Uterus (tissue), 3 donors: ENCODE measurements at regions not wholly inside any gene's neighbourhood (a gene's known extent, or its start where the extent isn't known, plus 50 kb on each side); places are given as distances from the start of the nearest gene placed in this dataset.

Source experiments
- DNase-seq, 2 donors: peaks; one replicate each; pipeline ENCODE4 v3.0.0-alpha.2; 2019 to 2020
- H3K27ac ChIP-seq, 2 donors: fragments of 200-600 bp; sonication (generic); 1 replicate in 1 of 2; 2 replicates in 1 of 2; pipeline ENCODE4 v1.5.1; 2016 to 2018
- H3K27me3 ChIP-seq, 2 donors: fragments of 200-600 bp; sonication (generic); one replicate each; pipeline ENCODE4 v1.5.1; 2018 to 2019; ENCODE audit warnings: control low read depth in 1 of 2
- H3K36me3 ChIP-seq, 2 donors: fragments of 200-600 bp; sonication (generic); one replicate each; pipeline ENCODE4 v1.5.1; 2019; ENCODE audit warnings: control low read depth in 1 of 2
- H3K4me1 ChIP-seq, 2 donors: fragments of 200-600 bp; sonication (generic); one replicate each; pipeline ENCODE4 v1.5.1; 2018 to 2019; ENCODE audit warnings: control low read depth in 1 of 2
- H3K4me3 ChIP-seq, 2 donors: fragments of 200-600 bp; sonication (generic); 1 replicate in 1 of 2; 2 replicates in 1 of 2; pipeline ENCODE4 v1.5.1; 2018 to 2019; ENCODE audit warnings: mild to moderate bottlenecking in 1 of 2
- H3K9me3 ChIP-seq, 2 donors: fragments of 200-600 bp; sonication (generic); one replicate each; pipeline ENCODE4 v1.5.1; 2019; ENCODE audit warnings: control low read depth in 1 of 2
- CTCF ChIP-seq, 4 experiments: fragments of 200-600 bp in 2 of 4; fragments of 450-650 bp in 2 of 4; sonication (generic) in 2 of 4; IDR thresholded peaks; one replicate each; pipeline ENCODE4 v1.5.1; 2016 to 2019; ENCODE audit warnings: antibody characterized with exemption in 4 of 4, mild to moderate bottlenecking in 2 of 4, moderate library complexity in 1 of 4
- POLR2A ChIP-seq, 2 donors: fragments of 450-650 bp; IDR thresholded peaks; one replicate each; pipeline ENCODE4 v1.6.1; 2016; ENCODE audit warnings: antibody characterized with exemption in 2 of 2, mild to moderate bottlenecking in 1 of 2, moderate library complexity in 1 of 2
- intact Hi-C: fragments of 100-400 bp; cut with DNase I; formaldehyde crosslinking; loops from one replicate; pipeline ENCODE4 v1.15.1; 2023; ENCODE audit warnings: low total_unique reads
- donor health status: DM: yes; HTN: yes; CAD: no.

GRCh38 chr1:5365751-5366150 lies 626.5 kb downstream of the NPHP4 start:
- Histone ChIP-seq H3K27me3 (no peaks in the 10 kb centered on the region), H3K27ac (no peak overlapping the region), H3K4me3 (no peak overlapping the region), H3K4me1 (no peaks in the 10 kb centered on the region), H3K9me3 (no peaks in the 10 kb centered on the region), H3K36me3 (no peaks in the 10 kb centered on the region)
- TF ChIP-seq POLR2A (IDR thresholded peaks at IDR 0.05): no peak
- intact Hi-C loops: no loop called here
- DNase-seq: no peak

DNA sequence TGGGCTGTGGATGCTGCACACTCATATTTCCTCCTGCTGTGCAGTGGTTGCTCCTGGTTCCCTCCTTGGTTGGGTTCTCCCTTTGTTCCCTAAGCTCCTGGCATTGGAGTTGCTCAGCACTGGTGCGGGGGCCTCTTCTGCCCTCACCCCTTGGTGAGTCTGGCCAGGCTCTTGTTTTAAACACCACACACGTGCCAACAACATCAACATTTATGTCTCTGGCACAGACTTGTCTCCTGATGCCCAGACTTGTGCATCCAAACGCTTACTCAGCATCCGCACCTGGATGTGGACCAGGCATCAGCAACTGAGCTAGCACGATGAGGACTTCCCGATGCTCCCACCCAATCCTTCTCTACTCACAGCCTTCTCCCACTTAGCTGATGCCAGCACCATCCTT lies 627.6 kb downstream of the NPHP4 start:
- intact Hi-C loops: no loop called here
- Histone ChIP-seq H3K36me3 (no peaks in the 10 kb centered on the region), H3K27me3 (no peaks in the 10 kb centered on the region), H3K27ac (no peak overlapping the region), H3K4me3 (no peak overlapping the region), H3K4me1 (no peaks in the 10 kb centered on the region), H3K9me3 (no peaks in the 10 kb centered on the region)
- TF ChIP-seq CTCF (IDR thresholded peaks at IDR 0.05): no peak
- no peak for TF ChIP-seq POLR2A (IDR thresholded peaks at IDR 0.05)
- DNase-seq: no peak

- H3K4me1 ChIP-seq: no peaks in the 10 kb centered on the region
- intact Hi-C loops: no loop called here
- DNase-seq: no peak
- H3K4me3 ChIP-seq: no peak overlapping the region
- no peaks in the 10 kb centered on the region for H3K9me3 ChIP-seq
- H3K27me3 ChIP-seq: no peaks in the 10 kb centered on the region
- no peaks in the 10 kb centered on the region for H3K36me3 ChIP-seq
- TF ChIP-seq POLR2A (IDR thresholded peaks at IDR 0.05) (no peak), CTCF (IDR thresholded peaks at IDR 0.05) (no peak)
- no peak overlapping the region for H3K27ac ChIP-seq
Measured at GRCh38 chr1:5354681-5355080, 637.5 kb downstream of the NPHP4 start.

GRCh38 chr1:5351366-5351765 lies 640.9 kb downstream of the NPHP4 start:
- Histone ChIP-seq H3K27me3 (no peaks in the 10 kb centered on the region), H3K4me3 (no peak overlapping the region), H3K4me1 (no peaks in the 10 kb centered on the region), H3K27ac (no peak overlapping the region), H3K9me3 (no peaks in the 10 kb centered on the region), H3K36me3 (no peaks in the 10 kb centered on the region)
- DNase-seq: no peak
- intact Hi-C loops: no loop called here
- TF ChIP-seq CTCF (IDR thresholded peaks at IDR 0.05) (no peak), POLR2A (IDR thresholded peaks at IDR 0.05) (no peak)

DNA sequence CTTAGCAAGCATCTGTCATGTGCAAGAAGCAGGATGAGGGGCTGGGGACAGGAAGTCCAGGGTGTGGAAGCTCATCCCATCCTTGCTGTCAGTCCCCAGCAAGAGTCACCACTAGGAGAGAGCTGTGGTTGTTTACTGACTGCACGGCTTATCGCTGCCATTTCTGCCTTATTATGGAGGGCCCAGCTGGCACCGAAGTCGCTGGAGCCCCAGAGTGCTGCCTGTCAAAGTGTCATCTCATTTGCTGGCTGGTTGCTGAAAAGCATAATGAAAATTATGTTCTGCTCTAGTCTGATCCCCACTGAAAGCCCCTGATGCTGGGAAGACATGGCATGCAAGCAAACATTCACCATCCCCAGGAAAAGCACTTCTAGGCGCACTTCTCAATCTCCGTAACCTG lies 642.7 kb downstream of the NPHP4 start:
- intact Hi-C loops: no loop called here
- H3K4me3 ChIP-seq: no peak overlapping the region
- H3K27ac ChIP-seq: no peak overlapping the region
- DNase-seq: no peak
- no peaks in the 10 kb centered on the region for H3K36me3 ChIP-seq
- no peaks in the 10 kb centered on the region for H3K27me3 ChIP-seq
- no peaks in the 10 kb centered on the region for H3K4me1 ChIP-seq
- H3K9me3 ChIP-seq: no peaks in the 10 kb centered on the region
- TF ChIP-seq CTCF (IDR thresholded peaks at IDR 0.05) (no peak), POLR2A (IDR thresholded peaks at IDR 0.05) (no peak)

GRCh38 chr1:5348732-5349465 lies 643.3 kb downstream of the NPHP4 start:
- no peaks in the 10 kb centered on the region for H3K36me3 ChIP-seq
- H3K4me3 ChIP-seq: no peak overlapping the region
- H3K27me3 ChIP-seq: no peaks in the 10 kb centered on the region
- DNase-seq: no peak
- TF ChIP-seq POLR2A (IDR thresholded peaks at IDR 0.05) (no peak), CTCF (IDR thresholded peaks at IDR 0.05) (no peak)
- intact Hi-C loops: no loop called here
- no peaks in the 10 kb centered on the region for H3K9me3 ChIP-seq
- no peaks in the 10 kb centered on the region for H3K4me1 ChIP-seq
- H3K27ac ChIP-seq: no peak overlapping the region
